HFF-Myc (cell line): ENCODE measurements at regions not wholly inside any gene's neighbourhood (a gene's known extent, or its start where the extent isn't known, plus 50 kb on each side); places are given as distances from the start of the nearest gene placed in this dataset.

ENCODE experiments used
- DNase-seq: peaks from one replicate; pipeline ENCODE4 v3.0.0-alpha.2; 2011; ENCODE audit warnings: low read depth; ENCODE audit errors: extremely low read depth
- H3K4me3 ChIP-seq: replicated peaks from 2 replicates; pipeline ENCODE4 v1.5.1; 2011; ENCODE audit warnings: low read depth, mild to moderate bottlenecking, control low read depth, low read length
- TF ChIP-seq, protein P1 (sequence below): IDR thresholded peaks from 2 replicates; pipeline ENCODE4 v1.5.1; 2012; ENCODE audit warnings: mild to moderate bottlenecking, low read depth, low read length, control low read depth; ENCODE audit errors: missing control alignments

DNA sequence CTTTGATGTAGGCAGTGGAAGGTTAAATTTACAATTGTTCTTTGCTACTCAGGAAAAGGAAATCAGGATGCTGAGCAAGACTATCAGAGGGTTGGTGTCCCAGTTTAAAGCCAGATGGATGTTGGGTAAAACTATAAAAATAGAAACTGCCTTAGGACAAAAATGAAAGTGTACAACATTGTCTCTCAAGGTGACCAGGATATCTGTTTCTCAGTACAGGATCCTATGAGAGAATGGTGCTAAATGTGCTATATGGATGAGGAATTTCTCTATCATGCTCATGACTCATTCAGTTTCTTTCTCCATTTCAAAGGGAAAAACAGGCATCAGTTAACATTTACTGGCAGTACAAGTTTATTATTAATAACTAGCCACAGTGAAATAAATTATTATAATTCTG is 534.2 kb upstream of the GJE1 start:
- no peak overlapping the region for H3K4me3 ChIP-seq
- TF ChIP-seq, protein P1, sequence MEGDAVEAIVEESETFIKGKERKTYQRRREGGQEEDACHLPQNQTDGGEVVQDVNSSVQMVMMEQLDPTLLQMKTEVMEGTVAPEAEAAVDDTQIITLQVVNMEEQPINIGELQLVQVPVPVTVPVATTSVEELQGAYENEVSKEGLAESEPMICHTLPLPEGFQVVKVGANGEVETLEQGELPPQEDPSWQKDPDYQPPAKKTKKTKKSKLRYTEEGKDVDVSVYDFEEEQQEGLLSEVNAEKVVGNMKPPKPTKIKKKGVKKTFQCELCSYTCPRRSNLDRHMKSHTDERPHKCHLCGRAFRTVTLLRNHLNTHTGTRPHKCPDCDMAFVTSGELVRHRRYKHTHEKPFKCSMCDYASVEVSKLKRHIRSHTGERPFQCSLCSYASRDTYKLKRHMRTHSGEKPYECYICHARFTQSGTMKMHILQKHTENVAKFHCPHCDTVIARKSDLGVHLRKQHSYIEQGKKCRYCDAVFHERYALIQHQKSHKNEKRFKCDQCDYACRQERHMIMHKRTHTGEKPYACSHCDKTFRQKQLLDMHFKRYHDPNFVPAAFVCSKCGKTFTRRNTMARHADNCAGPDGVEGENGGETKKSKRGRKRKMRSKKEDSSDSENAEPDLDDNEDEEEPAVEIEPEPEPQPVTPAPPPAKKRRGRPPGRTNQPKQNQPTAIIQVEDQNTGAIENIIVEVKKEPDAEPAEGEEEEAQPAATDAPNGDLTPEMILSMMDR, result no peak
- no peak for DNase-seq

DNA sequence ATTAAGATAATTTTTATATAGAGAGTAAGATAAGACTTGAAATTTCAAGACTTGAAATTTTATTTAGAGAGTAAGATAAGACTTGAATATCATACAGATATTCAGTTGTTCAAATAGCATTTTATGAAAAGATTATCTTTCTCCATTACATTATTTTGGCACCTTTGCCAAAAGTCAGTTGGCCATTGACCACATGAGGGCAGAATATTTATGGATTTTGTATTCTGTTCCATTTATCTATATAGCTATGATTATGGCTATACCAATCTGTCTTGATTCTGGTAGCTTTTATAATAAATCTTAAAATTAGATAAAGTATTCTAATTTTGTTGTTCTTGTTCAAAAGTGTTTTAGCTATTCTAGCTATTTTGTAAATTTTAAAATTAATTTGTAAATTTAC is 537.9 kb upstream of the GJE1 start:
- H3K4me3 ChIP-seq, result no peak overlapping the region
- TF ChIP-seq, protein P1, result no peak
- DNase-seq, result no peak

- H3K4me3 ChIP-seq, result no peak overlapping the region
- no peak for DNase-seq
- TF ChIP-seq, protein P1, result no peak
Observed at GRCh38 chr6:141593311-141593710, 539.4 kb upstream of the GJE1 start.

GRCh38 chr6:141587482-141588266 is 545.1 kb upstream of the GJE1 start:
- H3K4me3 ChIP-seq, result no peak overlapping the region
- DNase-seq, result no peak
- TF ChIP-seq, protein P1, result no peak

DNA sequence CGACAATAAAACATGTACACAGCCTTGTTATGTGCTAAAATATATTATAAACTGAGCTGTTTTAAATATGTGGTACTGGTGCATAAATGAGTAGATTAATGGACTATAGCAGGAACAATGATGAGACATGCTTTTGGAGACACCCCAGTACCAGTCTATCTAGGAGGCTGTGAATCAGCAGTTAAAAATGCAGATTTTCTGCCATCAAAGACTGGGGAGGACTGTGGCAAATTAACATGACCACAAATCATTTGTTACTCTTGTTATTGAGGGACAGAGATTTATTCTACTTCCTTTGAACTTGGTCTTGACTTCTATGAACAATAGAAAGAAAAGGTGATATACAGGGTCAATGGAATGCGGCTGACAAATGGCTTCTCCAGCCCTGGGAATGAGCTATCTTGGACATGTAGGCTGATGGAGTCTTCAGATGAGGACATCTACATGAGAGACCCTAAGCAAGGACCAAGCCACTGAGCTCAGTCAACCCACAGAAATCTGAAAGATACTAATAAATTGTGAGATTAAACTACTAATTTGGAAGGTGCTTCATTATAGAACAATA is 551.7 kb upstream of the GJE1 start:
- DNase-seq, result peak; percentile 5
- no peak overlapping the region for H3K4me3 ChIP-seq
- TF ChIP-seq, protein P1, result no peak

DNA sequence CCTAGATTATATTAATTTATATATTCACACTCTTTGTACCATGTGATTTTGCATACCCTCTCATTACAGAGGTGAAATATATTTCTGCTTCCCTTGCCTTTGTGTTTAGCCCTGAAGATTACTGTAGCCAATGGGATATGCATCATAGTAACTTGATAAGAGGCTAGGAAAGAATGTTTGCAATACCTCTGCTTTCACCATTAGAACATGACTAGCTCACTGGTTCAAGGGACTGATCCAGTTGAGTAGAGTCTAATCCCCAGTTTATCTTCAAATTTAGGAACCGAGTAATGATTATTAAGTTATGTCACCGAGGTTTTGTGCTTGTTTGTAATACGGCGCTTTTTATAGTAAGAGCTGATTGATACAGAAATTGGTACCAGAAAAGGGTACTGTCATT is 552.6 kb upstream of the GJE1 start:
- TF ChIP-seq, protein P1, result no peak
- no peak overlapping the region for H3K4me3 ChIP-seq
- DNase-seq, result no peak

DNA sequence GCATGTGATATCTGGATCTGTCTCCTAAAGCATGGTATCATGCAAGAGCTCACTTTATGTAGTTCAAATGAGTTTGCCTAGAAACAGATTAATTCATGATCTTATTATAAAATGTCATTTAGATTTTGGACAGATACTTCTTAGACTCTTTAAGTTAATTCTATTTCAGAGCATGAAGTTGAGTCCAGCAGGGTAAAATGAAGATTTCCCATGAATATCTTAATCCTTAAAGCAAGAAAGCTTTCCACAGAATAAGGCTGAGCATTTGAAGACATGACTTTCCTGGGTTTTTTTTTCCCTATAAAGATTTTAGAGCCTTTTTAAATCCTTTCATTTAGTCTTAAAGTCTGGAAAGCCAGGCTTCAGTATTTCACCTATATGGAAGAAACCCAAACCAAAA is 556.0 kb upstream of the GJE1 start:
- TF ChIP-seq, protein P1, result no peak
- no peak for DNase-seq
- H3K4me3 ChIP-seq, result no peak overlapping the region
